ENCODE measurements at regions not wholly inside any gene's neighbourhood (a gene's known extent, or its start where the extent isn't known, plus 50 kb on each side); places are given as distances from the start of the nearest gene placed in this dataset.
"Not testable (repeated sequence)": the region's sequence is repeated elsewhere in the genome, so short reads cannot be mapped to it uniquely, and the experiment has no call there.

DNA sequence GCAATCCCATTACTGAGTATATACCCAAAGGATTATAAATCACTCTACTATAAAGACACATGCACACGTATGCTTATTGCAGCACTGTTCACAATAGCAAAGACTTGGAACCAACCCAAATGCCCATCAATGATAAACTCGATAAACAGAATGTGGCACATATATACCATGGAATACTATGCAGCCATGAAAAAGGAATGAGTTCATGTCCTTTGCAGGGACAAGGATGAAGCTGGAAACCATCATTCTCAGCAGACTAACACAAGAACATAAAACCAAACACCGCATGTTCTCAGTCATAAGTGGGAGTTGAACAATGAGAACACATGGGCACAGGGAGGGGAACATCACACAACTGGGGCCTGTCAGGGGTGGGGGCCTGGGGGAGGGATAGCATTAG lies 532.8 kb upstream of the AMOT start:
- DNase-seq = not testable (repeated sequence)

DNA sequence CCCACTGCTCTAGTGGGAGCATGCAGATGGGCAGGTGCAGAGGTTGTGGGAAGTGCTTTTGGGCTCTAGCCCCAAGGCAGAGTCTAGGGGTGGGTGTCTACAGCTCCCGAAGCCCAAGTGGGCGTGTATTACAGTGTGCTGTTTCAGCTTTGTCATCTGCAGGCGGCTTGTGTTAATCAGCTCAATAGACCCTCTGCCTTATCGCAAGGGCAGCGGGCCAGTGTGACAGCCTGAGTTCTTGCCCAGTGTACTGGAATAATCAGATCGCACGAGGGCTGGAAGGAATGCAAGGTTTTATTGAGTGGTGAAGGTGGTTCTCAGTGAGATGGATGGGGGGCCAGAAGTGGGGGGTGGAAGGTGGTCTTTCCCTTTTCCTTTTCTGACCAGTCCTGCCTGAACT lies 529.4 kb upstream of the AMOT start:
- DNase-seq = no peak

DNA sequence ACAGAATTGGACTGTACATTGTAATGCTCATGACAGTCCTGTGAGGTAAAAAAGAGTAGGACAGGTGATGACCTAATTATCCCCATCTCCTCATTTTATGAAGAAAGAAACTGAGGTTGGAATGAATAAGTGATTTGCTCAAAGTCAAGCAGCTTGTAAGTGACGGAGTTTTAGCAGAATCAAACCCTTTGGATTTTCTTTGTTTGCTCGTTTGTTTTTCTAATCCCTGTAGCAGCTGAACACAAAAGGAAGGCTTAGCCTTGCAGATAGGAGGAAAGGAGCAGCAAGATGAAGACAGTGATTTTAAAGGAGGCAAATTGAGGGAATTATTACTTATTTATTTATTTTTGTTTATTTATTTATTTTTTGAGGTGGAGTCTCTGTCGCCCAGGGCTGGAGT lies 528.4 kb upstream of the AMOT start:
- DNase-seq = no peak

DNA sequence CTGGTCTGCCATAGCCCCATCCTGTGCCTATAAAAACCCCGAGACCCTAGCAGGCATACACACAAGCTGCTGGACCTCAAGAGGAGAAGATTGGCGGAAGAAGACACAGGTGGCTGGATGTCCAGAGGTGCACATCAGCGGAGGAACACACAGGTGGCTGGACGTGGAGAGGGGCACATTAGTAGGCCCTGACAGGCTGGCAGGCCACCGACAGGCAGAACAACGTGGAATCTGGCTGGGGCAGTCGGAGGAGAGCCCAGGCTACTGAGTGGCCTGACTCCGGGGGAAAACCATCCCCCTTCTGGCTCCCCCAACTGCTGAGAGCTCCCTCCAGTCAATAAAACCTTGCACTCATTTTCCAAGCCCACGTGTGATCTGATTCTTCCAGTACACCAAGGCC lies 512.5 kb upstream of the AMOT start:
- no peak for DNase-seq

- DNase-seq = no peak
These were observed 489.8 kb upstream of the AMOT start for GRCh38 chrX:113330416-113330815.

- DNase-seq = no peak
These were observed 475.3 kb upstream of the AMOT start for GRCh38 chrX:113315927-113316326.

DNA sequence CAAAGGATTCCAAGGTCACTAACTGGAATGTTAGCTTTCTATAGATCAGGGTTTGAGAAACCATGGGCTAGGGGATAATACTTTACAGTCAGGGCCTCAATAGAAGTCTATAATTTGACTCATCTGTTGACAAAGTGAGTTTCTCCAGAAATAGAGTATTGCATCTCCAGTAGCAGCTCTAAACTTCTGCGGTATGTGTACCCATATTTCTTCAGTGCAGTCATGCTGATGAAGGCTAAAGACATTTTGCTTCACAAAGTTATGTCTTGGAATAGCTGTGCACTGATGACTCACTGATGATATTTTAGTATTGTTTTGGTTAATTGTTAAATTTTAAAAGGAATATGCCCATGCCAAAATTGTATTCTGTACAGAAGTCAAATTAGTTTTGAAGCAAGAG lies 464.9 kb upstream of the AMOT start:
- DNase-seq = no peak

DNA sequence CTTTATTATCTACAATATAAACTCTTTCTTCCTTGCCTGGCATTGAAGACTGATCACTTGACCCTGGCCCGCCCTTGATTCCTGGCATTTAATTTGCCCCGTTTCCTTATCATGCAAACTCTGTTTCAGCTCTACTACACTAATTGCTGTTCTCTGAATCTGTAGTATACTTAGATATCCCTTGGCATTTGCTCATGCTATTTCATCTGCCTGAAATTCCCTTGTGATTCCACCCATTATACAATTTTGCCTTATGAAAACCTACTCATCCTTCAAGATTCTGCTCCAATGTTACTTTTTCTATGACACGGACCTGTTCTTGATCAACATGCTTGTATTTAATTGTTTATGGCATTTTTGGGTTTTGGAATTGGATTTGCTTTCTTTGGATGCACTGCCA lies 459.9 kb upstream of the AMOT start:
- no peak for DNase-seq

DNA sequence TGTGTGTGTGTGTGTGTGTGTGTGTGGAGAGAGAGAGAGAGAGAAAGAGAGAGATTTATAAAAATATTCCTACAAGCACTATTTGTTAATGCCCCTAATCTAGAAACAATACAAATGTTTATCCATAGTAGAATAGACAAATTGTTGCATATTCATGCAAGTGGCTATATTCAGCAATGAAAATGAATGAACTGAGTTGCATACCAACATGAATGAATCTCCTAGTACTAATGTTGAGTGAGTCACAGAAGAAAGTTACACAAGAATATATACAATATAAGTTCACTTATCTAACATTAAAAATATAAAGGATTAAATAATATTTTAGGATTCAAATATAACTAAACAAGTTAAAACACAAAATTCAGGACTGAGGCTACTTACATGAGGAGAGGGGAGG lies 456.8 kb upstream of the AMOT start:
- no peak for DNase-seq

DNA sequence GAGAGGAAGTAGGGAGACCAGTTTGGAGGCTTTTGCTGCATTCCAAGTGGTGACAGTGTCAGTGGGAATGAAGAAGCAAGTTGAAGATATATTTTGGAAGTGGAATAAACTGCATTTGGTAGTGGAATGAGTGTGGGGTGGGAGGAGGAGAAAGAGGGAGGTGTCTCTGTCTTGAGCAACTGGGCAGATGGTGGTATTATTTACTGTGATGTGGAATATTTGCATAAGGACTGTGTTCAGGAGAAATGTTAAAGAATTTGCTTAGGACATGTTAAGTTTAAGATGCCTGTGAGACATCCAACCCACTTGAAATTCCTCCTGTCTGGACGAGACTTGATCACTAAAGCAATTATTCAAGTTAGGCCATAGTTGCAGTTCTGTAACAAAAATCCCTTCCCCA lies 448.9 kb upstream of the AMOT start:
- DNase-seq = no peak

GRCh38 chrX:113287761-113288160 lies 447.1 kb upstream of the AMOT start:
- DNase-seq = no peak

DNA sequence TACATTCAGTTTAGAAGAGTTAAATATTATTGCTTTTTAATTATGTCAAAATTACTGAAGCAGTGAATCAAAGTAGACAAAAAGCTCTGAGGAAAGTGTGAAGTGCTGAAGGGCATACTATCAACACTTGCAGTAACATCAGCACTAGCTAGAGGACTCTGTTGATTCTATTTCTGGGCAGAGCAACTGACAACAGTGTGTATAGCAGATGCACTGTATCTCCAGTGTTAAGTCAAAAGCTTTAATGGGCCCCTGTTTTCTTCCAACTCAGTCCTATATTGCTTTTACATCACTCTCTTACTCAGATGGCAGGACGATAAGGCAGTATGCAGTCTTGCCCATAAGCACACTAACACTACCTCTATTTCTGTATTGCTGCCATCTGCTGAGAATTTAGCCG lies 435.2 kb upstream of the AMOT start:
- no peak for DNase-seq

- no peak for DNase-seq
These were observed 434.2 kb upstream of the AMOT start for GRCh38 chrX:113274791-113275190.

- DNase-seq = no peak
These were observed 433.7 kb upstream of the AMOT start for GRCh38 chrX:113274345-113274744.

DNA sequence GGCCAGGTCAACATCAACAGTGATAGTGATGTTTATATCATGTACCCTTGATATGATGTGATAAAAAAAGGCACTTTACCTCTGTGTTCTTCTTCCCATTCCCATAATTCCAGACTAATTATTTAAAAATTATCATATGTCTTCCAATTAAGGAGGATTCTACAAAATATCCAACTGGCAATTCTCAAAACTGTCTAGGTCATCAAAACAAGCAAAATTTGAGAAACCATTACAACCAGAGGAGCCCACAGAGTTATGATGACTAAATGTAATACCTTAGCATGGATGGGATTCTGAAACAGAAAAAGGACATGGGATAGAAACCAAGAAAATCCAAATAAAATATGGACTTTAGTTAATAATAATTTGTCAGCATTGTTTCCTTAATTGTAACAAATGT lies 428.6 kb upstream of the AMOT start:
- DNase-seq = no peak

DNA sequence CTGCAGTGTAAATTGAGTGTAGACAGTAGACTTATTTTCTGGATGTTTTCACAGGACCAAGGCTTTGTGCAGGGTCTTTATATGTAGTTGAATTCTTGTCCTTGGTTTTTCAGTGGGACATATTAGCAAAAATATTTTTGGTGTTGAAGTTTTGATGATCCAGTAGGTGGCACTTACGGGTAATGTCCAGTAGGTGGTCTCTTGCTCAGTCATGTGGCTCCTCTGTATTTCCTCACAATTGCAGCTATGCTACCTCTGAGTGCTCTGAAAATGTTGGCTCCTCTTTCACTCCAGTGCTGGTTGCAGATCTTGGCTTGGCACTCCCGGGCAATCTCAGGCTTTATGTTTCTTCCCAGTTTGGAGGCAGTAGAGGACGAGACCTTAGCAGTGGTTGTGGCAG lies 419.8 kb upstream of the AMOT start:
- no peak for DNase-seq

DNA sequence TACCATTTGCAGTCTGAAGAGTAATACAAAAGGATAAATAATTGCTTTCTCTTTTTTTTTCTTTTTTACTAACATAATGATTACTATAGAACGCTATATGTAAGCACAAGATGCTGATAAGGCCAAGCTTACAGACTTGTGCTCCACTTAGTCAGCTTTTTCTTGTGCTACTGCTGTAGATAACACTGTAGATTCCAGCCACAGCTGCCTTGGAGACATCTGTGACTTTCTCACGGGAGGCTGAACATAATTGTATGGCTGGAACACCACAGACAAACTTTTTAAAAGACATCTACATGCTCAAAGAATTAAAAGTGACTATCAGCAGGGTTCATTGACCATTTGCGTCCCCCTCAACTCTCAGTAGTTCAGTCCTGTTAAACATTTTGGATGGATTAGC lies 381.7 kb upstream of the AMOT start:
- no peak for DNase-seq

- no peak for DNase-seq
These were observed 371.4 kb upstream of the AMOT start for GRCh38 chrX:113212052-113212451.

DNA sequence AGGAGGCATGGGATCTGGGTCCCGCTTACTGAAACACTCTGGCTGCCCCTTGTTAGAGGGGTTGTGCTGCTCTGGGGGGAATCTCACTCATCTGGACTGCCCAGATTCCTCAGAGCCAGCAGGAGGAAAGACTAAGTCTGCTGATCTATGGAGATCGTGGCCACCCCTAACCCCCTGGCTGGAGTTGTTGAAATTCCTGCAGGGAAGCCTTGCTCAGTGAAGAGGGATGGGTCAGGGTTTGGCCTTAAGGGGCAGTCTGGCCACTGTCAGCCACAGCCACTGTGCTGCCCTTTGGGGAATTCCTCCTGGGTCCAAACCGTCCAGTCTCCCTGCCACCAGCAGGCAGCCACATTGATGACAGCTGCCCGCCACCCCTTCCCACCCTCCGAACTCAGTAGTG lies 362.0 kb upstream of the AMOT start:
- DNase-seq = no peak

DNA sequence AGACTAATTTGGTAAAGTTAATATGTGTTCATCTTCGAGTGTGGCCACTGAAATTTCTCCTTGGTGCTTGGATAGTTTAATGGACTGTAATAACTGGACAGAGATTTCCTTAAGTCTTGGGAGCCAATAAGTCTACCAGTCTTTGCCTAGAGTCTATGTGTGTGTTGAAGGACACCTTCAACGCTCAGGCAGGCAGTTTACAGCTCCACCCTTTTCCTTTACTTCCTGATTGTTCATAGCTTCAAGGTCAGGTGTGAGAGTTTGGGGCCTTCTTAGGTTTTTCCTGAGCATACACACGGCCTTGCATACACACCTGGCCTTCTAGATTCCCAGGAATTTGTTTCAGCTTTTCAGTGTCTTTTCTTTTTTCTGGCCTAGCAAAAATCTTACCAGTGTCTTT lies 355.3 kb upstream of the AMOT start:
- no peak for DNase-seq

GRCh38 chrX:113192418-113192817 lies 351.8 kb upstream of the AMOT start:
- no peak for DNase-seq

GRCh38 chrX:113157496-113157895 lies 316.9 kb upstream of the AMOT start:
- no peak for DNase-seq

DNA sequence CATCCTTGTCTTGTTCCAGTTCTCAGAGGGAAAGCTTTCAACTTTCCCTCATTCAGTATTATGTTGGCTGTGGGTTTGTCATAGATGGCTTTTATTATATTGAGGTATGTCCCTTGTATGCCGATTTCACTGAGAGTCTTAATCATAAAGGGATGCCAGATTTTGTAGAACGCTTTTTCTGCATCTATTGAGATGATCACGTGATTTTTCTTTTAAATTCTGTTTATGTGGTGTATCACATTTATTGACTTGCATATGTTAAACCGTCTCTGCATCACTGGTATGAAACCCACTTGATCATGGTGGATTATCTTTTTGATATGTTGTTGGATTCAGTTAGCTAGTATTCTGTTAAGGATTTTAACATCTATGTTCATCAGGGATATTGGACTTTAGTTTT lies 313.7 kb upstream of the AMOT start:
- DNase-seq = not testable (repeated sequence)

GRCh38 chrX:113136836-113137235 lies 296.2 kb upstream of the AMOT start:
- no peak for DNase-seq

- no peak for DNase-seq
These were observed 292.7 kb upstream of the AMOT start for GRCh38 chrX:113133316-113133715.

Data from hypothalamus (tissue), 51 donors.